RWPE1 (cell line): ENCODE measurements at regions not wholly inside any gene's neighbourhood (a gene's known extent, or its start where the extent isn't known, plus 50 kb on each side); places are given as distances from the start of the nearest gene placed in this dataset.
"Not testable (repeated sequence)": the region's sequence is repeated elsewhere in the genome, so short reads cannot be mapped to it uniquely, and the experiment has no call there.

ENCODE experiments used
- CTCF ChIA-PET: fragments of 350-600 bp; sonication (Branson Sonifier 250); formaldehyde crosslinking; extraction: SDS; loops from one replicate; lab custom pipeline; 2021; lab: Yijun Ruan, JAX
- POLR2A ChIA-PET: fragments of 400-600 bp; formaldehyde crosslinking; extraction: SDS; loops from one replicate; lab custom pipeline; 2020; ENCODE audit warnings: antibody characterized with exemption; ENCODE audit not compliant: low non-redundant PET; lab: Yijun Ruan, JAX
- DNase-seq: peaks from one replicate; pipeline ENCODE4 v3.0.0; 2012; ENCODE audit warnings: low spot score
- H3K27ac ChIP-seq: fragments of 450-650 bp; 2 replicates; pipeline ENCODE4 v1.5.1; 2017
- CTCF ChIP-seq: fragments of 450-650 bp; conservative IDR thresholded peaks from 2 replicates; pipeline ENCODE4 v1.5.1; 2017; ENCODE audit warnings: low read depth, mild to moderate bottlenecking

GRCh38 chr6:170738263-170738662, 153.8 kb upstream of the PDCD2 start:
- CTCF ChIA-PET, DNase-seq, POLR2A ChIA-PET, H3K27ac ChIP-seq: not testable (repeated sequence)

- H3K27ac ChIP-seq, CTCF ChIA-PET, POLR2A ChIA-PET, DNase-seq: not testable (repeated sequence)
- TF ChIP-seq CTCF: peak; percentile 36
Measured at GRCh38 chr6:170736339-170736738, 151.9 kb upstream of the PDCD2 start.

GRCh38 chr6:170717082-170717481, 132.6 kb upstream of the PDCD2 start:
- H3K27ac ChIP-seq, DNase-seq, POLR2A ChIA-PET, CTCF ChIA-PET: not testable (repeated sequence)

GRCh38 chr6:170712702-170713101, 128.3 kb upstream of the PDCD2 start:
- POLR2A ChIA-PET, DNase-seq, CTCF ChIA-PET, H3K27ac ChIP-seq: not testable (repeated sequence)

- POLR2A ChIA-PET, CTCF ChIA-PET, DNase-seq, H3K27ac ChIP-seq: not testable (repeated sequence)
Measured at GRCh38 chr6:170700178-170700577, 115.7 kb upstream of the PDCD2 start.
